Mesendoderm (in vitro differentiated cells): ENCODE measurements at regions not wholly inside any gene's neighbourhood (a gene's known extent, or its start where the extent isn't known, plus 50 kb on each side); places are given as distances from the start of the nearest gene placed in this dataset.

Experiments used
- DNase-seq: peaks from one replicate; pipeline ENCODE4 v3.0.0; 2013
- H2AK5ac ChIP-seq: 2 replicates; pipeline ENCODE4 v1.6.1; 2013; ENCODE audit warnings: low read length, inconsistent platforms
- H2BK120ac ChIP-seq: 2 replicates; pipeline ENCODE4 v1.6.1; 2013; ENCODE audit warnings: low read depth, mild to moderate bottlenecking, low read length, moderate library complexity, mixed read lengths
- H2BK15ac ChIP-seq: replicated peaks from 2 replicates; pipeline ENCODE4 v1.6.1; 2013; ENCODE audit warnings: low read depth, mild to moderate bottlenecking, moderate library complexity
- H2BK5ac ChIP-seq: 2 replicates; pipeline ENCODE4 v1.6.1; 2013; ENCODE audit warnings: low read length, inconsistent platforms
- H3K18ac ChIP-seq: 2 replicates; pipeline ENCODE4 v1.6.1; 2013; ENCODE audit warnings: mild to moderate bottlenecking, low read length, mixed read lengths
- H3K23ac ChIP-seq: one replicate; pipeline ENCODE4 v1.6.1; 2013; ENCODE audit warnings: low read length
- H3K27ac ChIP-seq: 2 replicates; pipeline ENCODE4 v1.5.1; 2013; ENCODE audit warnings: low read depth, mild to moderate bottlenecking, inconsistent platforms, low read length, moderate library complexity
- H3K27me3 ChIP-seq: 2 replicates; pipeline ENCODE4 v1.6.1; 2013; ENCODE audit warnings: low read length, control low read depth, mild to moderate bottlenecking, inconsistent platforms; ENCODE audit not compliant: insufficient read depth, poor library complexity
- H3K36me3 ChIP-seq: 2 replicates; pipeline ENCODE4 v1.6.1; 2013; ENCODE audit warnings: low read length, inconsistent platforms; ENCODE audit not compliant: control insufficient read depth, insufficient read depth
- H3K4ac ChIP-seq: one replicate; pipeline ENCODE4 v1.6.1; 2013; ENCODE audit warnings: low read depth, mild to moderate bottlenecking, low read length, moderate library complexity
- H3K4me1 ChIP-seq: 2 replicates; pipeline ENCODE4 v1.6.1; 2013; ENCODE audit warnings: low read depth, low read length, inconsistent platforms; ENCODE audit not compliant: control insufficient read depth
- H3K4me2 ChIP-seq: 2 replicates; pipeline ENCODE4 v1.6.1; 2013; ENCODE audit warnings: low read length
- H3K4me3 ChIP-seq: 2 replicates; pipeline ENCODE4 v1.5.1; 2013; ENCODE audit warnings: mild to moderate bottlenecking, low read length
- H3K56ac ChIP-seq: one replicate; pipeline ENCODE4 v1.6.1; 2013; ENCODE audit warnings: low read length
- H3K79me1 ChIP-seq: 2 replicates; pipeline ENCODE4 v1.6.1; 2013; ENCODE audit warnings: low read length, inconsistent platforms
- H3K79me2 ChIP-seq: 2 replicates; pipeline ENCODE4 v1.6.1; 2013; ENCODE audit warnings: mild to moderate bottlenecking, low read length; ENCODE audit not compliant: control insufficient read depth, insufficient read depth
- H3K9ac ChIP-seq: 2 replicates; pipeline ENCODE4 v1.6.1; 2013; ENCODE audit warnings: low read length, inconsistent platforms
- H4K5ac ChIP-seq: one replicate; pipeline ENCODE4 v1.6.1; 2013; ENCODE audit warnings: low read length
- H4K8ac ChIP-seq: one replicate; pipeline ENCODE4 v1.6.1; 2013; ENCODE audit warnings: low read depth, mild to moderate bottlenecking, control low read depth, low read length, moderate library complexity
- WGBS: extraction: QIAGEN DNeasy Blood & Tissue Kit; methylation state at CpG from one replicate; pipeline ENCODE4 v1.1.7; 2013; ENCODE audit warnings: low lambda C conversion rate, missing lambda C conversion rate; ENCODE audit not compliant: insufficient coverage; ENCODE audit errors: extremely low coverage; 5-methylcytosine and 5-hydroxymethylcytosine counted together

- Histone ChIP-seq H3K79me2 (no peaks in the 10 kb centered on the region), H3K4me1 (peaks cover 30% of the 10 kb centered on the region), H3K9ac (peak overlapping the region; percentile 13), H3K4me2 (no peak overlapping the region), H2AK5ac (peak overlapping the region; percentile 3), H4K5ac (no peak overlapping the region), H3K4me3 (no peak overlapping the region), H2BK15ac (no peak overlapping the region), H3K56ac (peak overlapping the region; percentile 57), H2BK120ac (peak overlapping the region; percentile 21), H2BK5ac (peak overlapping the region; percentile 38), H3K18ac (peak overlapping the region; percentile 75), H3K36me3 (no peaks in the 10 kb centered on the region), H3K27ac (no peak overlapping the region), H3K79me1 (no peaks in the 10 kb centered on the region), H3K4ac (peak overlapping the region; percentile 95), H4K8ac (no peak overlapping the region), H3K23ac (no peak overlapping the region), H3K27me3 (no peaks in the 10 kb centered on the region)
- DNase-seq: no peak
- WGBS: no CpG with 5 or more reads among the region's 7 CpGs
Observed at GRCh38 chr1:54464031-54464476, 57.9 kb upstream of the SSBP3 start.

- H3K18ac ChIP-seq: peak overlapping the region; percentile 75
- no peaks in the 10 kb centered on the region for H3K79me2 ChIP-seq
- H3K4ac ChIP-seq: peak overlapping the region; percentile 95
- no peak overlapping the region for H2BK15ac ChIP-seq
- no peaks in the 10 kb centered on the region for H3K27me3 ChIP-seq
- peak overlapping the region; percentile 38 for H2BK5ac ChIP-seq
- H4K5ac ChIP-seq: no peak overlapping the region
- WGBS: no CpG with 5 or more reads among the region's 10 CpGs
- H3K27ac ChIP-seq: no peak overlapping the region
- no peak overlapping the region for H3K4me3 ChIP-seq
- H3K9ac ChIP-seq: peak overlapping the region; percentile 13
- H3K56ac ChIP-seq: peak overlapping the region; percentile 57
- peaks cover 30% of the 10 kb centered on the region for H3K4me1 ChIP-seq
- H3K79me1 ChIP-seq: no peaks in the 10 kb centered on the region
- no peak overlapping the region for H3K4me2 ChIP-seq
- peak overlapping the region; percentile 21 for H2BK120ac ChIP-seq
- H3K23ac ChIP-seq: no peak overlapping the region
- peak overlapping the region; percentile 3 for H2AK5ac ChIP-seq
- no peak overlapping the region for H4K8ac ChIP-seq
- no peaks in the 10 kb centered on the region for H3K36me3 ChIP-seq
- DNase-seq: no peak
Observed at GRCh38 chr1:54463259-54464030, 57.3 kb upstream of the SSBP3 start.

- Histone ChIP-seq H3K79me2 (no peaks in the 10 kb centered on the region), H2BK15ac (no peak overlapping the region), H3K23ac (peak overlapping the region; percentile 67), H3K4ac (no peak overlapping the region), H3K36me3 (no peaks in the 10 kb centered on the region), H3K18ac (no peak overlapping the region), H3K56ac (peak overlapping the region; percentile 75), H2AK5ac (peak overlapping the region; percentile 35), H2BK120ac (no peak overlapping the region), H3K27me3 (no peaks in the 10 kb centered on the region), H3K27ac (no peak overlapping the region), H3K79me1 (no peaks in the 10 kb centered on the region), H3K4me2 (no peak overlapping the region), H3K9ac (no peak overlapping the region), H4K8ac (no peak overlapping the region), H2BK5ac (peak overlapping the region; percentile 56), H3K4me3 (no peak overlapping the region), H4K5ac (no peak overlapping the region), H3K4me1 (peaks cover 30% of the 10 kb centered on the region)
- WGBS: no CpG with 5 or more reads among the region's 13 CpGs
- DNase-seq: no peak
Observed at GRCh38 chr1:54462597-54463258, 56.5 kb upstream of the SSBP3 start.

DNA sequence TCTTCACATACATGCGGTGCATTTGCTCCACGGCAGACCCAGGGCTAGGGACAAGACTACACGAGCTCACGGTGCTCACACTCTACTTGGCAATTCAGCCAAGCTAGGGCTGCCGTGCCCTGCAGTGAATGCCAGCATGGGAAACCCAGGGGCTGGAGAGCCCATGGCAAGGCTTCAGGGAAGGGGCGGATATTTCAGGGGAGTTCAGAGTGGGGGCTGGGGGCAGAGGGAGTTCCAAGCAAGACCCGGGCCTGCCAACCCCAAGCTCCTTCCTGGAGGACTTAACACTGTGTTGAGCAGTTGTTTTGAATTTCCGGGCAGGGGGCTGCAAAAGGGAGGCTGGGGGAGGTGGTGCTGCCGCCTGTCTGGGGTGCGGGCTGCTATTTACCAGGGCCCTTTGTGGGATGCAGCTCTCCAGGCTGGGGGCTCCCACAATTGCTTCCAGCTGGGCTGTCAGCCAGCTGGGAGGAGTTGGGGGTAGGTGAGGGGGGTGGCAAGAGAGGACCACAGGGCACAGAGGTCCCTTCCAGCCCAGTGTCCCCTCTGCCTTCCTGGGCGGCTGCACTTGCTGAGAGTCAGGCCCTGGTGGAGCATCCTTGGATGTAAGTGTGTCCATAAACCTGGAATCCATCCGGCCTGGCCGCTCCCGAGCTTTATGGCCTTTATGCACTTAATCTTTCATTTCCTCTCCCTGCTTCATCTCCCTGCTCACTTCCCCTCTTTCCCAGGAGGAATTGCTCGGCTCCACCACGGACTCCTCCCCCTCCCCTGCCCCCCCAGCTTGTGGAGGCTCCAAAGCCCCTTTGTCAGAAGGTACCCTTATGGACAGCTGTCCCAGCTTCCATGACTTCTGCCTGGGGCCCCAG, 55.8 kb upstream of the SSBP3 start:
- peak overlapping the region; percentile 7 for H3K18ac ChIP-seq
- no peak for DNase-seq
- no peak overlapping the region for H4K8ac ChIP-seq
- H3K23ac ChIP-seq: peak overlapping the region; percentile 90
- no peak overlapping the region for H3K4me3 ChIP-seq
- no peaks in the 10 kb centered on the region for H3K36me3 ChIP-seq
- H3K27ac ChIP-seq: no peak overlapping the region
- H2BK120ac ChIP-seq: no peak overlapping the region
- H3K4me1 ChIP-seq: peaks cover 30% of the 10 kb centered on the region
- WGBS: no CpG with 5 or more reads among the region's 16 CpGs
- no peak overlapping the region for H3K4me2 ChIP-seq
- no peak overlapping the region for H2BK15ac ChIP-seq
- H4K5ac ChIP-seq: no peak overlapping the region
- H3K4ac ChIP-seq: peak overlapping the region; percentile 17
- peak overlapping the region; percentile 28 for H2BK5ac ChIP-seq
- H3K79me1 ChIP-seq: no peaks in the 10 kb centered on the region
- H3K9ac ChIP-seq: no peak overlapping the region
- H3K79me2 ChIP-seq: no peaks in the 10 kb centered on the region
- H3K27me3 ChIP-seq: no peaks in the 10 kb centered on the region
- peak overlapping the region; percentile 35 for H2AK5ac ChIP-seq
- peak overlapping the region; percentile 75 for H3K56ac ChIP-seq

DNA sequence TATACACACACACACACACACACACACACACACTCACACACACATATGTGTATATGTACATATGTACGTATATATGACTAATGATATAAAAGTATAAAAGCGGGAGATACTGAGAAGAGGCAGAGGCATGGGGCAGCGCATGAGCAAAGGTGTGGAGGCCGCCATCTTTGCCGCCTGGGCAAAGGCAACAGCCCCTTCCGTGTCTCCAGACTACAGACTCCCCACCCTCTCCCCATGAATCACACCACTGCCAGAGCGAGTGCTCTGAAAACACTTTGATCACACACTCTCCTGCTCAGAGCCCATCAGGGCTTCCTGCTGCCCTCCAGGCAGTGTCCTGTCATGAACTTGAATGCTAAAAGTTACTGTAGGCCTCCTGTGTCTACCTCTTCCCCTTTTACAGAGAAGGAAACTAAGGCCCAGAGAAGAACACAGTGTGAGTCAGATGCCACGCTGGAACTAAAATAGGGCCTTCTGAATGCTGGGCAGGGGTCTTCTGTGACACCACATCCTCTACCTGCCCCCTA, 54.7 kb upstream of the SSBP3 start:
- H3K27ac ChIP-seq: no peak overlapping the region
- no peaks in the 10 kb centered on the region for H3K79me2 ChIP-seq
- H3K4me1 ChIP-seq: peaks cover 30% of the 10 kb centered on the region
- H3K4me3 ChIP-seq: no peak overlapping the region
- no peak overlapping the region for H4K8ac ChIP-seq
- H3K9ac ChIP-seq: no peak overlapping the region
- H3K4me2 ChIP-seq: no peak overlapping the region
- H2BK15ac ChIP-seq: no peak overlapping the region
- H4K5ac ChIP-seq: no peak overlapping the region
- no peak overlapping the region for H2BK5ac ChIP-seq
- no peaks in the 10 kb centered on the region for H3K79me1 ChIP-seq
- no peak overlapping the region for H2AK5ac ChIP-seq
- H3K18ac ChIP-seq: no peak overlapping the region
- WGBS: no CpG with 5 or more reads among the region's 8 CpGs
- no peaks in the 10 kb centered on the region for H3K27me3 ChIP-seq
- H3K56ac ChIP-seq: no peak overlapping the region
- no peak for DNase-seq
- H3K36me3 ChIP-seq: no peaks in the 10 kb centered on the region
- H3K23ac ChIP-seq: peak overlapping the region; percentile 81
- H3K4ac ChIP-seq: no peak overlapping the region
- no peak overlapping the region for H2BK120ac ChIP-seq
